Testis (tissue), 2 donors: ENCODE measurements at regions not wholly inside any gene's neighbourhood (a gene's known extent, or its start where the extent isn't known, plus 50 kb on each side); places are given as distances from the start of the nearest gene placed in this dataset.

Experiments
- POLR2A ChIP-seq: fragments of 450-650 bp; IDR thresholded peaks from one replicate; pipeline ENCODE4 v1.6.1; 2017; ENCODE audit warnings: antibody characterized with exemption, mild to moderate bottlenecking, moderate library complexity
- TF ChIP-seq, protein P1 (sequence below), 3 experiments: fragments of 450-650 bp in 2 of 3; fragments of 200-600 bp in 1 of 3; sonication (generic) in 1 of 3; IDR thresholded peaks; one replicate each; pipeline ENCODE4 v1.5.1; 2016 to 2019; ENCODE audit warnings: antibody characterized with exemption in 3 of 3, mild to moderate bottlenecking in 2 of 3, moderate library complexity in 1 of 3

DNA sequence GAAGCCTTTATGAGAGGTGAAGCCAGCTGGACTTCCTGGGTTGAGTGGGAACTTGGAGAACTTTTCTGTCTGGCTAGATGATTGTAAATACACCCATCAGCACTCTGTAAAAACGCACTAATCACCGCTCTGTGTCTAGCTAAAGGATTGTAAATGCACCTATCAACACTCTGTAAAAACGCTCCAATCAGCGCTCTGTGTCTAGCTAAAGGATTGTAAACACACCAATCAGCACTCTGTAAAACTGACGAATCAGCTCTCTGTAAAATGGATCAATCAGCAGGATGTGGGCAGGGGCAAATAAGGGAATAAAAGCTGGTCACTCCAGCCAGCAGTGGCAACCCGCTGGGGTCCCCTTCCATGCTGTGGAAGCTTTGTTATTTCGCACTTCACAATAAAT lies 163.6 kb upstream of the SLC39A10 start:
- no peak for TF ChIP-seq POLR2A
- TF ChIP-seq, protein P1, sequence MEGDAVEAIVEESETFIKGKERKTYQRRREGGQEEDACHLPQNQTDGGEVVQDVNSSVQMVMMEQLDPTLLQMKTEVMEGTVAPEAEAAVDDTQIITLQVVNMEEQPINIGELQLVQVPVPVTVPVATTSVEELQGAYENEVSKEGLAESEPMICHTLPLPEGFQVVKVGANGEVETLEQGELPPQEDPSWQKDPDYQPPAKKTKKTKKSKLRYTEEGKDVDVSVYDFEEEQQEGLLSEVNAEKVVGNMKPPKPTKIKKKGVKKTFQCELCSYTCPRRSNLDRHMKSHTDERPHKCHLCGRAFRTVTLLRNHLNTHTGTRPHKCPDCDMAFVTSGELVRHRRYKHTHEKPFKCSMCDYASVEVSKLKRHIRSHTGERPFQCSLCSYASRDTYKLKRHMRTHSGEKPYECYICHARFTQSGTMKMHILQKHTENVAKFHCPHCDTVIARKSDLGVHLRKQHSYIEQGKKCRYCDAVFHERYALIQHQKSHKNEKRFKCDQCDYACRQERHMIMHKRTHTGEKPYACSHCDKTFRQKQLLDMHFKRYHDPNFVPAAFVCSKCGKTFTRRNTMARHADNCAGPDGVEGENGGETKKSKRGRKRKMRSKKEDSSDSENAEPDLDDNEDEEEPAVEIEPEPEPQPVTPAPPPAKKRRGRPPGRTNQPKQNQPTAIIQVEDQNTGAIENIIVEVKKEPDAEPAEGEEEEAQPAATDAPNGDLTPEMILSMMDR (IDR thresholded peaks at IDR 0.05) = no peak
